ENCODE measurements at regions not wholly inside any gene's neighbourhood (a gene's known extent, or its start where the extent isn't known, plus 50 kb on each side); places are given as distances from the start of the nearest gene placed in this dataset.
"Not testable (repeated sequence)": the region's sequence is repeated elsewhere in the genome, so short reads cannot be mapped to it uniquely, and the experiment has no call there.

GRCh38 chrX:144732588-144732987, 514.7 kb upstream of the SPANXN1 start (continued):
- TF ChIP-seq PBX3 (IDR thresholded peaks at IDR 0.05) (no peak), EZH2phosphoT487 (IDR thresholded peaks at IDR 0.05; ENCODE audit: borderline replicate concordance, low read depth) (no peak), MXI1 (IDR thresholded peaks at IDR 0.05; ENCODE audit: low read depth, low read length) (no peak)

GRCh38 chrX:144738246-144738645, 509.1 kb upstream of the SPANXN1 start:
- Histone ChIP-seq H3K27me3 (ENCODE audit: insufficient read depth) (no peaks in the 10 kb centered on the region), H3K4me2 (no peak overlapping the region), H3K27ac (ENCODE audit: low read depth in 2 of 2, low read length in 1 of 2) (no peak overlapping the region), H3K4me1 (ENCODE audit: control insufficient read depth in 1 of 2, insufficient read depth in 2 of 2, low read depth in 1 of 2, low read length in 1 of 2) (no peaks in the 10 kb centered on the region), H3F3A (replicated peaks; ENCODE audit: insufficient read depth) (no peaks in the 10 kb centered on the region), H3K9me3 (no peaks in the 10 kb centered on the region), H3K4me3 (ENCODE audit: low read depth in 2 of 2, low read length in 1 of 2) (no peak overlapping the region), H3K9me2 (no peaks in the 10 kb centered on the region), H3K36me3 (replicated peaks in 1 of 2; ENCODE audit: control insufficient read depth in 1 of 2, insufficient read depth in 2 of 2, low read length in 1 of 2) (no peaks in the 10 kb centered on the region), H4K20me1 (ENCODE audit: insufficient read depth) (no peaks in the 10 kb centered on the region), H3K9ac (no peak overlapping the region), H3K79me2 (ENCODE audit: insufficient read depth) (no peaks in the 10 kb centered on the region), H2AFZ (ENCODE audit: low read depth) (no peak overlapping the region)
- POLR2A ChIA-PET = no interaction called here
- 13% methylated on average over 2 of the region's 2 CpGs for WGBS (ENCODE audit: low lambda C conversion rate)
- no peak for DNase-seq
- CTCF ChIA-PET = no interaction called here
- TF ChIP-seq ZBTB33 (IDR thresholded peaks at IDR 0.05; ENCODE audit: borderline replicate concordance, low read depth) (no peak), ELF1 (IDR thresholded peaks at IDR 0.05) (no peak), TAF1 (IDR thresholded peaks at IDR 0.05; ENCODE audit: borderline replicate concordance, low read depth, low read length) (no peak), POLR2AphosphoS5 (IDR thresholded peaks at IDR 0.05; ENCODE audit: low read depth, low read length) (no peak), YY1 (IDR thresholded peaks at IDR 0.05; ENCODE audit: low read depth) (no peak), NRF1 (IDR thresholded peaks at IDR 0.05; ENCODE audit: low read depth, low read length) (no peak), PBX3 (IDR thresholded peaks at IDR 0.05) (no peak), TEAD4 (IDR thresholded peaks at IDR 0.05; ENCODE audit: borderline replicate concordance, insufficient read depth) (no peak), MXI1 (IDR thresholded peaks at IDR 0.05; ENCODE audit: low read depth, low read length) (no peak), CHD2 (IDR thresholded peaks at IDR 0.05; ENCODE audit: low read length, partially characterized antibody) (no peak)

- Histone ChIP-seq H3K36me3 (replicated peaks in 1 of 2; ENCODE audit: control insufficient read depth in 1 of 2, insufficient read depth in 2 of 2, low read length in 1 of 2) (no peaks in the 10 kb centered on the region), H3K4me2 (no peak overlapping the region), H3F3A (replicated peaks; ENCODE audit: insufficient read depth) (no peaks in the 10 kb centered on the region), H4K20me1 (ENCODE audit: insufficient read depth) (no peaks in the 10 kb centered on the region), H3K9ac (no peak overlapping the region), H3K4me3 (ENCODE audit: low read depth in 2 of 2, low read length in 1 of 2) (no peak overlapping the region), H3K27ac (ENCODE audit: low read depth in 2 of 2, low read length in 1 of 2) (no peak overlapping the region), H3K9me2 (no peaks in the 10 kb centered on the region; the same call in 1 of the 2 replicates), H3K79me2 (ENCODE audit: insufficient read depth) (no peaks in the 10 kb centered on the region), H2AFZ (ENCODE audit: low read depth) (no peak overlapping the region), H3K4me1 (ENCODE audit: control insufficient read depth in 1 of 2, insufficient read depth in 2 of 2, low read depth in 1 of 2, low read length in 1 of 2) (no peaks in the 10 kb centered on the region), H3K9me3 (no peaks in the 10 kb centered on the region), H3K27me3 (ENCODE audit: insufficient read depth) (no peaks in the 10 kb centered on the region)
- ChIA-PET CTCF (no interaction called here), POLR2A (no interaction called here)
- no peak for DNase-seq
- no peak for TF ChIP-seq JUND (IDR thresholded peaks at IDR 0.05)
Observed at GRCh38 chrX:144768540-144768939, 478.8 kb upstream of the SPANXN1 start.

GRCh38 chrX:144783528-144783927, 463.8 kb upstream of the SPANXN1 start:
- 0% methylated on average over 2 of the region's 19 CpGs for WGBS (ENCODE audit: low lambda C conversion rate)
- H3K4me2 ChIP-seq; POLR2A ChIA-PET; H3K4me1 ChIP-seq (ENCODE audit: control insufficient read depth in 1 of 2, insufficient read depth in 2 of 2, low read depth in 1 of 2, low read length in 1 of 2); H3K79me2 ChIP-seq (ENCODE audit: insufficient read depth); H3K9me3 ChIP-seq; H3K36me3 ChIP-seq (replicated peaks in 1 of 2; ENCODE audit: control insufficient read depth in 1 of 2, insufficient read depth in 2 of 2, low read length in 1 of 2); DNase-seq; H3K9ac ChIP-seq; H4K20me1 ChIP-seq (ENCODE audit: insufficient read depth); H3F3A ChIP-seq (replicated peaks; ENCODE audit: insufficient read depth); CTCF ChIA-PET; H3K9me2 ChIP-seq; H3K4me3 ChIP-seq (ENCODE audit: low read depth in 2 of 2, low read length in 1 of 2); H3K27me3 ChIP-seq (ENCODE audit: insufficient read depth); H3K27ac ChIP-seq (ENCODE audit: low read depth in 2 of 2, low read length in 1 of 2); H2AFZ ChIP-seq (ENCODE audit: low read depth): not testable (repeated sequence)

Measured in SK-N-SH (cell line).